ENCODE measurements at regions not wholly inside any gene's neighbourhood (a gene's known extent, or its start where the extent isn't known, plus 50 kb on each side); places are given as distances from the start of the nearest gene placed in this dataset.
"Not testable (repeated sequence)": the region's sequence is repeated elsewhere in the genome, so short reads cannot be mapped to it uniquely, and the experiment has no call there.

DNA sequence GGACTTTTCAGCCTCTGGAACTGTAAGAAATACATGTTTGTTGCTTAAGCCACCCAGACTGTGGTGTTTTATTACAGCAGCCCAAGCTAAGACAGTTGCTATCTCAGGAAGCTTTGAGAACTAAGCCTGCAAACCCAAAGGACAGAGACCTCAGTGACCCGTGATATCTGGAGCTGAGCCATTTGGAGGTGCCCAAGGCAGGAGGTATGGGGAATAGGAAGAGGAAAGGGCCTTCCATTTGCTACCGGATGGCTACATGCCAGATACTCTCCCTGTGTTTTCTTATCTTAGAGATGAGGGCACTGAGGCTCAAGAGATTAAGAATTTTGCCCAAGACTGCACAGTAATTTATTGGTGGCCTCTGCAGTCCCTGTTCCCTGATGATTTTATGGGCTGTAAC, 622.1 kb upstream of the CDH5 start:
- TF ChIP-seq, protein P1, sequence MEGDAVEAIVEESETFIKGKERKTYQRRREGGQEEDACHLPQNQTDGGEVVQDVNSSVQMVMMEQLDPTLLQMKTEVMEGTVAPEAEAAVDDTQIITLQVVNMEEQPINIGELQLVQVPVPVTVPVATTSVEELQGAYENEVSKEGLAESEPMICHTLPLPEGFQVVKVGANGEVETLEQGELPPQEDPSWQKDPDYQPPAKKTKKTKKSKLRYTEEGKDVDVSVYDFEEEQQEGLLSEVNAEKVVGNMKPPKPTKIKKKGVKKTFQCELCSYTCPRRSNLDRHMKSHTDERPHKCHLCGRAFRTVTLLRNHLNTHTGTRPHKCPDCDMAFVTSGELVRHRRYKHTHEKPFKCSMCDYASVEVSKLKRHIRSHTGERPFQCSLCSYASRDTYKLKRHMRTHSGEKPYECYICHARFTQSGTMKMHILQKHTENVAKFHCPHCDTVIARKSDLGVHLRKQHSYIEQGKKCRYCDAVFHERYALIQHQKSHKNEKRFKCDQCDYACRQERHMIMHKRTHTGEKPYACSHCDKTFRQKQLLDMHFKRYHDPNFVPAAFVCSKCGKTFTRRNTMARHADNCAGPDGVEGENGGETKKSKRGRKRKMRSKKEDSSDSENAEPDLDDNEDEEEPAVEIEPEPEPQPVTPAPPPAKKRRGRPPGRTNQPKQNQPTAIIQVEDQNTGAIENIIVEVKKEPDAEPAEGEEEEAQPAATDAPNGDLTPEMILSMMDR (conservative IDR thresholded peaks at IDR 0.05; ENCODE audit: control insufficient read depth, insufficient read depth, low read depth, low read length) = no peak
- no peak overlapping the region for H3K4me3 ChIP-seq (ENCODE audit: control insufficient read depth, low read depth, low read length)
- DNase-seq (ENCODE audit: low read depth) = no peak

DNA sequence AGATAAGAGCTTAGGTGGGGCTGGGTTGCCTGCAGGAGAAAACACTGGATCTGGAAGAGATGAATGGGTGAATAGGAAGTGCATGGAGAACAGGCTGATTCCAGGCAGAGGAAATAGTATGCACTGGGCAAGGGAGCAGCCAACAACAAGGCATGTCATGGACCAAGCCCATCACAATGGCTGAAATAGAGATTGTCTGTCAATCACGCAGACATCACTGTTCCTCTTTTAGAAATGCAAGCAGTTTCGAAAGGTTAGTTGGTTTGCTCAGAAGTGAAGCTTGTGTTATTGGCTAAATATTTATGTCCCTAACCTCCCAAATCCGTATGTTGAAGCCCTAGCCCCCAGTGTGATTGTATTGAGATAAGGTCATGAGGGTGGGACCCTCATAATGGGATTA, 621.7 kb upstream of the CDH11 start:
- TF ChIP-seq, protein P1 (conservative IDR thresholded peaks at IDR 0.05; ENCODE audit: control insufficient read depth, insufficient read depth, low read depth, low read length) = no peak
- no peak overlapping the region for H3K4me3 ChIP-seq (ENCODE audit: control insufficient read depth, low read depth, low read length)
- DNase-seq (ENCODE audit: low read depth) = no peak

DNA sequence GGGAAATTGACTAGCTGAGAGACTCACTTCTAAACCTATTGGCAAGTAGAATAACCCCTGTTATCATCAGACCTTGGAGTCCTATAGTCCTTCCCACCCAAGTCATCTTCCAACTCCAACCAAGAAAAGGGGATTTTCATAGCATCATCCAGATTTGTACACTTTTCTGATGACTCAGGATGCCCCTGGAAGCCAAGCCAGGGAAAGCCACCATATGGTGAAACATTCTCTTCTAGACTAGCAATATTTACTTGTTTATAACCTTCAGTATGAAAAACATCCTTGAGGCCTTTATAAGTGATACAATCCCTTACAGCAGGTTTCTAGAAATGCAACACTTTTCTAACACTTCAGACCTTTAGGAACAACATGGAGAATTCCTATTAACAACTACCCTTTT, 618.8 kb upstream of the CDH11 start:
- peak; percentile 40 for DNase-seq (ENCODE audit: low read depth)
- TF ChIP-seq, protein P1 (conservative IDR thresholded peaks at IDR 0.05; ENCODE audit: control insufficient read depth, insufficient read depth, low read depth, low read length) = no peak
- H3K4me3 ChIP-seq (ENCODE audit: control insufficient read depth, low read depth, low read length) = no peak overlapping the region

DNA sequence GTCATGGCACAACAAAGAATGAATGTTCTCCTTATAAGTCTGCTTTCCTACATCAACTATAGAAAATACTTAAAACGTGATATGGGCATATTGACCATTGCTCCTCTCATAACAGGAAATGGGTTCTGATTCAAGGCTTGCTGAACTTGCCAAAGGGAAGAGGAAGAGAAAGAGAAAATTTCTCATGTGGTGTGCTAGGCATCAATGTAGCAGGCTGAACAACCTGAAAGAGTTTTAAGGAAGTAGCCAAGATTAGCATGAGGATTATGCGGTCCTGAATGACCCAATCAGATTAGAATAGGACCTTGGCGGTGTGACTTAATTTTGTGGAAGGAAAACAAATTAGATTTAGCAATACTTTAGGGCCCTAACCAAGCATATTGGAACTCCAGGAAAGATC, 617.7 kb upstream of the CDH11 start:
- no peak for DNase-seq (ENCODE audit: low read depth)
- TF ChIP-seq, protein P1 (conservative IDR thresholded peaks at IDR 0.05; ENCODE audit: control insufficient read depth, insufficient read depth, low read depth, low read length) = no peak
- H3K4me3 ChIP-seq (ENCODE audit: control insufficient read depth, low read depth, low read length) = no peak overlapping the region

DNA sequence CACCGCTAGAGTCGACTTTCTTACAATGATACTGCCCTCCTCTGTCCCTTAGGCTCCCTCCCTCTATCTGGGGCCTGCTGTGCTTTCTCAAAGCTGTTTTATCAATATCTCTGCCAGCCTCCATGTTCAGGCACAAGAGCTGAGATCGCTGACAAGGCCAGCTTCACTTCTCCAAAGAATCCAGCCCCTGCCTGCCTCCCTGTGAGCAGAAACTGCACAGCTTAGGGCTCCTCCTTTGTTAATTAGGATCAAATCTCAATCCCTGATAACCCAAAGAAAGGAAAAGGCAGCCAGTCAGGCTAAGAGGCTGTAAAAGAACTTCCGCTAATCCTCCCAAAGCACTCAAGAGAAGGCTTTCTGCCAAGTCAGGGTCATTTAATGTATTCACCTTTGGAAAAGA, 616.0 kb upstream of the CDH11 start:
- no peak overlapping the region for H3K4me3 ChIP-seq (ENCODE audit: control insufficient read depth, low read depth, low read length)
- TF ChIP-seq, protein P1 (conservative IDR thresholded peaks at IDR 0.05; ENCODE audit: control insufficient read depth, insufficient read depth, low read depth, low read length) = no peak
- DNase-seq (ENCODE audit: low read depth) = no peak

DNA sequence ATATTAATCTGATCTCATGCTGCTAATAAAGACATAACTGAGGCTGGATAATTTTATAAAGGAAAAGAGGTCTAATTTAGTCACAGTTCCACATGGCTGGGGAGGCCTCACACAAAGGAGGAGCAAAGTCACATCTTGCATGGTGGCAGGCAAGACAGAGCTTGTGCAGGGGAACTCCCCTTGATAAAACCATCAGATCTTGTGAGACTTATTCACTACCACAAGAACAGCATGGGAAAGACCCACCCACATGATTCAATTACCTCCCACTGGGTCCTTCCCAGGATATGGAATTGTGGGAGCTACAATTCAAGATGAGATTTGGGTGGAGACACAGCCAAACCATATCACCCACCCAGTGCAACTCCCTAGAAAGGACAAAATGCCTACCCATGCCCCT, 613.8 kb upstream of the CDH11 start:
- not testable (repeated sequence) for H3K4me3 ChIP-seq (ENCODE audit: control insufficient read depth, low read depth, low read length); DNase-seq (ENCODE audit: low read depth)

DNA sequence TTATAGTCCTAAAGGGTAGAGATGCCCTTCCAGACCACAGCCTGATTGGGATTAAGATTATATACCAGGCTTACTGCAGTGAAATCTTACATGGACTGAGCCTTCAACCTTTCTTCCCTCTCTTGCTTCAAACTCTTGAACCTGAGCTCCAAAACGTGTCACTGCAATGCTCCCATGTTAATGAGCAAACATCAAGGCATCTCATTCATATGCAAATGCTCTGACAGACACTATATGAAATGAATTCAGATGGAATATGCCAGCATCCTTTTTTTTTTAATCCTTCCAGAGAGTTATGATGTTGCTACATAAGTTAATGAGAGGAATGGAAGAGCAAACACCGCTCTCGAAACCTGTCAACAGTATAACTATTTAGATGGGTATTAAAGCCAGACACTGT, 611.9 kb upstream of the CDH11 start:
- TF ChIP-seq, protein P1 (conservative IDR thresholded peaks at IDR 0.05; ENCODE audit: control insufficient read depth, insufficient read depth, low read depth, low read length) = no peak
- H3K4me3 ChIP-seq (ENCODE audit: control insufficient read depth, low read depth, low read length) = no peak overlapping the region
- DNase-seq (ENCODE audit: low read depth) = no peak

Measured in fibroblast of mammary gland (primary cell).